Lower lobe of right lung (tissue), 2 donors: ENCODE measurements at regions not wholly inside any gene's neighbourhood (a gene's known extent, or its start where the extent isn't known, plus 50 kb on each side); places are given as distances from the start of the nearest gene placed in this dataset.
A peak's percentile ranks its signal among the peaks of the same experiment; 100 is the strongest.

Experiments
- ATAC-seq, 2 donors: fragments of 200-7000 bp; cut with Tn5 transposase; one replicate each; pipeline ENCODE4 v1.9.1; 2020 to 2022; ENCODE audit warnings: mild to moderate bottlenecking in 2 of 2, moderate library complexity in 2 of 2
- DNase-seq: peaks from one replicate; pipeline ENCODE4 v3.0.0-alpha.2; 2020
- H3K27ac ChIP-seq: fragments of 200-600 bp; one replicate; pipeline ENCODE4 v1.8.0; 2022
- H3K27me3 ChIP-seq: fragments of 200-600 bp; one replicate; pipeline ENCODE4 v1.8.0; 2022; ENCODE audit warnings: low read depth
- H3K36me3 ChIP-seq: fragments of 200-600 bp; one replicate; pipeline ENCODE4 v1.8.0; 2022; ENCODE audit warnings: mild to moderate bottlenecking
- H3K4me1 ChIP-seq: fragments of 200-600 bp; one replicate; pipeline ENCODE4 v1.8.0; 2022
- H3K4me3 ChIP-seq: fragments of 200-600 bp; one replicate; pipeline ENCODE4 v1.8.0; 2022; ENCODE audit warnings: mild to moderate bottlenecking
- H3K9me3 ChIP-seq: fragments of 200-600 bp; one replicate; pipeline ENCODE4 v1.8.0; 2022
- CTCF ChIP-seq: fragments of 200-600 bp; IDR thresholded peaks from one replicate; pipeline ENCODE4 v1.8.0; 2022; ENCODE audit warnings: antibody characterized with exemption, mild to moderate bottlenecking
- intact Hi-C: fragments of 100-400 bp; cut with DNase I; formaldehyde crosslinking; loops from one replicate; pipeline ENCODE4 v1.11.0; 2022
- donor health status: DM: no; HTN: yes; CAD: no; lungs with severe emphysema.

GRCh38 chr9:115385383-115386122, 267.6 kb upstream of the TNC start:
- no peaks in the 10 kb centered on the region for H3K4me1 ChIP-seq
- intact Hi-C loops = no loop called here
- ATAC-seq = no peak
- no peak overlapping the region for H3K27ac ChIP-seq
- DNase-seq = no peak
- H3K27me3 ChIP-seq = no peaks in the 10 kb centered on the region
- H3K4me3 ChIP-seq = no peak overlapping the region
- peaks cover 12% of the 10 kb centered on the region for H3K9me3 ChIP-seq
- TF ChIP-seq CTCF = no peak
- no peaks in the 10 kb centered on the region for H3K36me3 ChIP-seq

- no peaks in the 10 kb centered on the region for H3K36me3 ChIP-seq
- TF ChIP-seq CTCF = no peak
- DNase-seq (no peak), ATAC-seq (no peak)
- H3K4me3 ChIP-seq = no peak overlapping the region
- H3K9me3 ChIP-seq = peaks cover 11% of the 10 kb centered on the region
- no peaks in the 10 kb centered on the region for H3K4me1 ChIP-seq
- H3K27ac ChIP-seq = no peak overlapping the region
- intact Hi-C loops = no loop called here
- H3K27me3 ChIP-seq = no peaks in the 10 kb centered on the region
These were observed 269.2 kb upstream of the TNC start for GRCh38 chr9:115386963-115387770.

DNA sequence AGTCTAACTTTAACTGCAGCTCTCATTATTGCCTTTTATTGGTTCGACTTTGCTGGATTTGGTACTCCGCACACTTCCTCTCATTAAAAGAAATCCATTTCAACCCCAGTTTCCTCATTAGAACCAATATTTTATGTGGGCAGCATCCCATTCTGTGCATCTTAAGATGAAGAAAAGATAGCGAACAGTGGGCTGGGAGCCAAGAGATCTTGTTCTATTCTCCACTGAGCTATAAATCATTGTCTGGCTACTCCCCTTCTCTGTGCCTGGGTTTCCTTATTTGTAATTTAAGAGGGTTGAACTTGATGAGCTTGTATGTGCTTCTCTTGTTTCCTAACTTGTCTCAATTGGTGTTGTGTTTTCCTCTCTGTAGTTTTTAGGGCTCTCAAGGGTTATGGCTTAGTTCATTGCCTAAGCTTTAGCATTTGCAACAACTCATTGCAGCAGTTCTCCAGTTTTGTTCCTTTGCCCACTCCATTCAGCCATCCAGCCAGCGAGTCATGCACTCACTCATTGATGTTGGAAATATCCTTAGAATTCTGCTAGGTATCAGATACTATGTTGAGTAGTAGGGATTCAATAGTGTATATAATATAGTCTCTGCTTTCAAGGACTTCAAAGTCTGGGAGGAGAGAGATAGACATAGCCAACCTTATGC, 273.3 kb upstream of the TNC start:
- intact Hi-C loops = no loop called here
- H3K27me3 ChIP-seq = no peaks in the 10 kb centered on the region
- no peaks in the 10 kb centered on the region for H3K36me3 ChIP-seq
- H3K9me3 ChIP-seq = no peaks in the 10 kb centered on the region
- ATAC-seq = no peak
- peaks cover 8% of the 10 kb centered on the region for H3K4me1 ChIP-seq
- no peak for TF ChIP-seq CTCF
- no peak overlapping the region for H3K27ac ChIP-seq
- no peak overlapping the region for H3K4me3 ChIP-seq
- DNase-seq = no peak

DNA sequence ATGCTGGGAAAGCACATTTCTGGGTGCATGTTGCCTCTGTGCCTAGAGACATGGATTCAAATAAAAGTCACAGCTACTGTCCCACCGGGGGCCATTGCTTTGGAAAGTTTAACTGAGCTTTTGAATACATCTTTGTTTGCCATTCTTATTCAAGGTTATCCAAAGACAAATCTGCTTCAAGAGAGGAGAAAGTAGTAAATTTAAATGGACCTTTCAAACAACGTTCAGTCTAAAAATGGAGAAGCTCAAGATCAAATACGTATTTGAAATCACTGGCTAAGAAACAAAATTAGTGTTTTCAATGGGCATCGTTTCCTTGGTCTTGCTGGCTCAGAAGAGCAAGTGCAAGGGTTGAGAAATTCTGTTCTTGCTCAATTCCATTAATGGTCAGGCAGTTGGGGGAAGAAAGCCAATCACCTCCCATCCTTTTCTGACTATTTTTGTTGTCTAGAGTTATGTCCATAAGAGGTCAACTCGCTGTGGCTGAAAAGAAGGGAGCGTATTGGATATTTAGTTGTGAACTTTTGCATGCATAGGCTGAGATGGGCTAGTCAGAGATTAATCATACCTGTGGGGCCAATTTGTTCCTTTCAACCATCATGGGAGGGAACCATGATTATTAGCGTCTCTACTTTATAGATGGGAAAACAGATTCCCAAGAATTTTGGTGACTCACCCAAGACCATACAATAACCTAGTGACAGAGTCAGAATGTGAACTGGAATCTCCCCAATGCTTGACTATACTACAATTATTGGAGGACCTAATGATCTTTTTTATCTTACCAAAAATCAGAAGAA, 276.2 kb upstream of the TNC start:
- no peak for TF ChIP-seq CTCF
- Histone ChIP-seq H3K4me1 (peaks cover 8% of the 10 kb centered on the region), H3K27ac (no peak overlapping the region), H3K4me3 (no peak overlapping the region), H3K36me3 (no peaks in the 10 kb centered on the region), H3K27me3 (no peaks in the 10 kb centered on the region), H3K9me3 (no peaks in the 10 kb centered on the region)
- DNase-seq (no peak), ATAC-seq (no peak)
- intact Hi-C loops = no loop called here

DNA sequence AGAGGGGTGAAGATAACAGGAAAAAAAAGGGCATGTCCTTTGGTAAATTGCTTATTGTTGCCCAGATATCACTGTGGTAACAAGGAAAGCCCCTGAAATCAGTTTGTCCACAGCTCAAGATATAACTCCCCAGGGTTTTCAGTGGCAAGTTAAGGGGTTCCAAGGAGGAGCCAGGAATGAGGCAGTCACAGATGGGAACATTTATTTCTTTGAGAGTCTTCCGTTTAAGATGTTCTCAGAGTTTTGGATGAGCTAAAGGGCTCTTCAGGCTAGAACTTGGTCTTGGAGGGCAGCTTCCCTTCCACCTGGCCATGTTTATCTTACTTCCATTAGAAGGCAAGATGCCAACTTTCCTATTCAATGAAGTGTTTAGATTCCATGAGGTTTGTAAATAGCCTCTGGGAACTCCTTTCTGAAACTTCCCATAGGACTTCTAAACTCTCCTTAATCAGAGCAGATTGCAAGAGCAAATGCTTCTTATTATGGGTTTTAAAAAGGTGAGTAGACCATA, 277.6 kb upstream of the TNC start:
- no peak for DNase-seq
- H3K9me3 ChIP-seq = no peaks in the 10 kb centered on the region
- intact Hi-C loops = no loop called here
- peaks cover 8% of the 10 kb centered on the region for H3K4me1 ChIP-seq
- peak in 1 of 2 donors; percentile 32 for ATAC-seq
- no peak overlapping the region for H3K4me3 ChIP-seq
- no peaks in the 10 kb centered on the region for H3K27me3 ChIP-seq
- no peak for TF ChIP-seq CTCF
- H3K27ac ChIP-seq = no peak overlapping the region
- H3K36me3 ChIP-seq = no peaks in the 10 kb centered on the region
